Stimulated activated CD8-positive, alpha-beta memory T cell treated with anti-CD3 and anti-CD28 coated beads, Interleukin-4, amount 100 ng/mL, for 4 hours (primary cell): ENCODE measurements at regions not wholly inside any gene's neighbourhood (a gene's known extent, or its start where the extent isn't known, plus 50 kb on each side); places are given as distances from the start of the nearest gene placed in this dataset.

Experiments used
- DNase-seq, 2 donors: peaks; one replicate each; pipeline ENCODE4 v3.0.0-alpha.2; 2020; ENCODE audit warnings: low read depth in 2 of 2, low spot score in 1 of 2

DNA sequence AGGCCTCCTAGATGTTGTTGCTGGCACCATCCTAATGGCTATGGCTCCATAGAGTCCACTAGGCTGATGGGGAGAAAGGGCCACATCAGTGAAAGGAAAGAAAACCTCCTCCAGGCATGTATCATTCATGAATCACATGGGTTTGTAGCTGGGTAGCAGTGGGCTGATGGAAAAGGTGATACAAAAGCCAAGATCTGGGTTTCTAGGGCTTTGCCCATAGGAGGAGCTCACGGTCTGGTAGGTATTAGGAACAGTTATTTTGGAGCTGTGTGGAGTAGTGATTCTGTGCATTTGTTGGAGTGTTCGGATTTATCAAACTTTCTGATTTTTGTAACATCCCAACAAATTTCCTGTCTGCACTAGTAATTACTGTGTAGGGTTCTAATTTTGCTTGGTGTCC, 259.2 kb downstream of the SLC4A3 start:
- DNase-seq, result no peak

DNA sequence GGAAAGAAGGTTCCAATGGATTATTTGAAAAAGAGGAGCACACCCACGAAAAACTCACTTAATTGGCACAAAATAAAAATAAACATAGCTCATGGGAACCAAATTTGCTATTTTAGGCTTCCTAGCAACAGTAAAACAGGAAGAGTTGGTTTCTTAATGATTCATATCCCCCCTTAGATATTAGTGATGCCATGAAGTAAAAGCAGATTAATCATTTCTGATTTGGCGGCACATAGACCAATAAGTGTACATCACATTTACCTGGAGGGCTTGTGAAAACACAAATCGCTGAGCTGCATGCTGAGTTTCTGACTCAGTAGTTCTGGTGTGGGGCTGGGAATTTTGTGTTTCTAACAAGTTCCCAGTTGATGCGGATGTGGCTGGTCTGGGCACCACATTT, 260.4 kb downstream of the SLC4A3 start:
- no peak for DNase-seq

DNA sequence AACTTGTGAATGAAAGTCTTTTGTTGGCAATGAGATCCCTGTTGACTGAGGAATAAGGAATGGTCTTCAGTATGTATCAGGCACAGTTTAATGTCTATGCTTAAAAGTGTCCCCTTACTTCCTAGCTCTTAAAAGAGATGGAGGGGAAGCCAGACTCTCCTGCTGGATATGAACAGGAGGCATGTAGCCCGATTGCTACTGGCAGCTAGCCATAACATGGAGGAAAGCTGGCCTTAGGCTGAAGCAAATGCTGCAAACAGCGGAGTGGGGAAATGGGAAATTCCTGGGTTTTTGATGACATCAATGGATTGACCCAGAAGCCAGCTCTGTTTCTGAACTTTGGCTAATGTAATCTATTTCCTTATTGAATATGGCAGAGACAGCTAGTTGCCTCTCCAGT, 266.1 kb downstream of the SLC4A3 start:
- no peak for DNase-seq

DNA sequence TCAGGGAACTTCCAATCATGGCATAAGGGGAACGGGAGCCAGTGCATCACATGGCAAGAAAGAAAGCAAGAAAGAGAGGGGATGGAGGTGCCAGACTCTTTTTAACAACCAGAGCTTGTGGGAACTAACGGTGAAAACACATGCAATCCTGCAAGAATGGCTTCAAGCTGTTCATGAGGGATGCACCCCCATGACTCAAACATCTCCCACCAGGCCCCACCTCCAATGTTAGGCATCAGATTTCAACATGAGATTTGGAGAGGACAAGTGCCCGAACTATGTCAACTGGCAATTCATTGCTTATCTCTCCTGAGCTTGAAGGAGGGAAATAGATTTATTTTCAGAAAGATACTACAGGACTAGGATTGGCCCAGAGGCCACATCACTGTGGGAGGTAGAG, 270.0 kb downstream of the SLC4A3 start:
- no peak for DNase-seq

DNA sequence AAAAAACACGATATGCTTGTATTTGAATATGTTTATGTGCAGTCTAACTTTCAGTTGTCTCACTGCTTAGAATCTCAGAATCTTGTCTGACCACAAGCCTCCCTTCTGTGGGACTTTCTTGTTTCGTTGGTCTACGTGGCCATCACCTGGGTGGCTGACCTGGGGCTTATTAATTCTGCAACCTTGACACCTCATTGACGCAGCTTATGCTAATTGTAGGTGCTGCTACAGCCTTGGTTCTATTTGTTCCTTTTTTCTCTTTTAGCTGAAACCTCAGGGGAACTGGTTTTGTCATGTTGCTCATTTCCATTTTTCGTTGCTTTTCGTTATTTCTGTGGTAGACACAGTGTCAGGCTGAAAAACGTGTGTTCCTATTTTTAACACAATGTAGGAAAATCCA, 273.7 kb downstream of the SLC4A3 start:
- no peak for DNase-seq

DNA sequence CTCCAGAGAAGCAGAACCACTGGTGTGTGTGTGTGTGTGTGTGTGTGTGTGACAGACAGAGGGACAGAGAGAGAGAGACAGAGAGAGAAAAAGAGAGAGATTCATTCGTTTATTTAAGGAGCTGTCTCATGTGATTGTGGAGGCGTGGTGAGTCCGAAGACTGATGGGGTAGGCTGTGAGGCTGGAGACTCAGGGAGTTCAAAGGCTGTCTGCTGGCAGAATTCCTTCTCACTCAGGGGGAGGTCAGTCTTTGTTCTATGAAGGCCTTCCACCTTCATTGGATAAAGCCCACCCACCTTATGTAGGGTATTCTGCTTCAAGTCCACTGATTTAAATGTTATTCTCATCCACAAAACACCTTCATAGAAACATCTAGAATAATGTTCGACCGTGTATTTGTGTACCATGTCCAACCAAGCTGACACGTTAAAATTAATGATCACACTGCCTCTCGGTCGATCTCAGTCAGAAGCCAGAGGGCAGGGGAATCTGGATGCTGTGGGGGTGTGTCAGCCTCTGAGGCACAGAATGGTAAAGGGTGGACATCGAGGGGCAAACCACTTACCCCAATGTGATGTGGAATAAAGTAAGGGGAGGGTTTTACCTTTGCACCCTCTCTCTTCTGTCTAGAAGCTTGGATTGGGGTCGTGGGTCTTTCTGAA, 275.6 kb downstream of the SLC4A3 start:
- no peak for DNase-seq

DNA sequence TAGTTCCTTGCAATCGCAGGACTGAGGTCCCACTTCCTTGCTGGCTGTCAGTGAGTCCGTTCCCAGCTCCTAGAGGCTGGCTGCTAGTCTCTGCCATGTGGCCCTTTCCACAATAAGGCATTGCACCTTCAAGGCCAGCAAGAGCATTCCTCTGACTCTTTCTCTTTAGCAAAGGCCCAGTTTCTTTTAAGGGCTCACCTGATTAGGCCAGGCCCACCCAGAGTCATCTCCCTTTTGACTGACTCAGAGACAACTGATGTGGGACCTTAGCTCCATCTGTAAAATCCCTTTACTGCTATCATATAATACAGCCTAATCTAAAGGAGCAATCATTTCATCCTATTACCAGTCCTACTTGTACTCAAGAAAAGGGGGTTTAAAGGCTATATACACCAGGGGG, 278.2 kb downstream of the SLC4A3 start:
- no peak for DNase-seq

DNA sequence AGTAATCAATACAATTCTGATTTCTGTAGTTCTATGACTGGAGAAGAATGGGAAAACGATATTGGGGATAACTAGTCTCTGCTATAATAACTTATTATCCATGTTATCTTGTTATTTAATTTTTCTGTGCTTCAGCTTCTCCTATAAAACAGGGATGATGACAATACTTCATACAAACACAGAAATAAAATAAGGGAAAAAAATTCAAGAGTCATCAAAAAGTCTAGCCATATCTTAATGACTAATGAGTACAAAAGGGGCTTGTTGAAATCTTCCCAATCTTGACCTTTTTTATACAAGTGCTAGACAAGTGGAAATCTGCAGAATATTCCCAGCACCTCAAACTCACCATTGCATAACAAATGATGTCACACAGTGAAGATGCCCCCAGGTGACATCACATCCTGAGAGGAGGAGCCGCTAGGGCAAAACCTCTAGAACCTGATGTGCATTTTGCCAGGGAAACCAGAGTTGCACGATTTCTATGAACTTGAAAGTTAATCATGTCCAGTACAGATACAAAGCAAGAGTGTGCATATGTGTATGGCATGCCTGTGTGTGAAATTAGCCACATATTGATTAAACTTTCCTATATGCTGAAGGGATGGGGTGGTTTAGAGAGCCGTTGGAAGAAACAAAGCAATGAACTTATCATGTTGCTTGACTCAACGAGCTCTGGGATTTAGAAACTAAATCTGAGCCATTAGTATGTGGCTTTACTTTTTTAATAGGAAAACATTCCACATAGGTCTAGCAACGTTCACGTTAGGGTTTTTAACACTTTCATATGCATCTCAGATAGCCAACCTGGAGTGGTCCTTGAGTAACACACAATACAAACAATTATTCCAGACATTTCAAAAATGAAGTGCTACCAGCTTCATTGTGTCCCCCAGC, 278.9 kb downstream of the SLC4A3 start:
- no peak for DNase-seq

DNA sequence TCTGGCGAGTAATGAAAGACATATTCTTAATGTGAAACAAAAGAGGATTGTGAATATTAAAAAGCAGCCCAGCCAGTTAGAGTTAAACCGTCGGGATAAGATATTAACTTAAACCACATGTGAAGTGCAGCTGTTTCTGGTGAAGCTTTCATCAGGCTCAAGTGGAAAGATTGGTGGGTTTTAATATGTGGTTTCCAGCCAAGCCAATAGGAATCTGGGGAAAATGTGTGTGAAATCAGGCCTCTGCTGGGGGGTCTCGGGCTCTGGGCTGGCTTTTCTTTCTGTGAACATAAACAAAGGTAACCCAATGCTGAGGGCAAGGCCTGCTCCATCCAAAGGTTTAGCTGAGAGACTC, 279.6 kb downstream of the SLC4A3 start:
- no peak for DNase-seq

DNA sequence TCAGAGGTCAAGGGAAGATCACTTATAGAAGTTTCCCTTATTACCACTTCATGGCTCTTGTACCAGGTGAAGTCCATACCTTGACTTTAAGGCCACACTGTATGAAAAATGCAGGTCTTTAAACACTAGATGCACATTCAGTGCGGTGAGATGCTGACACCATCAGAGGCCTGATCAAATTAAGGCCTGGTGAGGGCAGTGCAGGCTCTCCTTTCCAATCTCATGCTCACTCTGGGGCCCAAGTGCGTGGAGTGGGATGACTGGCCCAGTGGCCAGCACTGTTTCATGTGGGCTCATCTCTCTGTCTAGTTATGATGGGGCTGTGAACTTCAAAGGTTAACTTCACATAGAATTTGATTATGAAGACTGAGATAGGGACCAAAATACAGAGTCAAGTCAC, 281.1 kb downstream of the SLC4A3 start:
- no peak for DNase-seq

DNA sequence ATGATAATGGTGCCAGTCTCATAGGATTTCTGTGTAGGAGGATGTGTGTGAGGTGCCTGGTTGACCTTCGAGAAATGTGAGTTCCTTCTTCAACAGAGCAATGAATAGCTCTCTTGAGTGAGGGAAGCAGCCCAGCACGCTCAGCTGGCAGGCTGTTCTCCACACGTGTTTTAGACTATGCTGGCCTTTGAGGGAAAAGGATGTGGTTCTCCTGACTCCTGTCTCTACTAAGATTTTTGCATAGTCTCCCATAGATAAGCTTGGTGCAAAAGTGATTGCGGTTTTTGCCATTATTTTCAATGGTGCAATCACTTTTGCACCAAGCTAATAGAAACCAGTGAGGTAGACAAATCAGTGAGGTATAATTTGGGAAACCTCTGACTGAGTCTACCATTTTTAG, 284.1 kb downstream of the SLC4A3 start:
- no peak for DNase-seq

DNA sequence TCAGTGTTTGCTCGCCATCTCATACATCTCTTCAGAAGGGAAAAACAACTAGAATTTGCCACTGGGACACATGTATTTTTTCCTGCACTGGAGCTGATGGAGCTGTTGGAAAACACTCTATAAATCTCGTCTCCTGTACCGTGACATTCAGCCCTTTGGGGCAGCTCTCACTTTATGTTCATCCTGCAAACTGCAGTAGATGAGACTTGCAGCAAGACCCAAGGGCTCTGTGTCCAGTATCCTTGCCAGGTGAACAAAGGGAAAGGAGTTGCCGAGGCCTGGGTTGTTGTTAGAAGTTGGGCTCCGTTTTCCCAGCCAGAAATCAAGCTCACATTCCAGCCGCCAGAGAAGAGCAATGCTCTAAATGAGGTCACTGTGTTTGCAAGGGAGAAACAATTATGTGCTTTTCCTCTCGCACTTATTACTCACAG, 285.1 kb downstream of the SLC4A3 start:
- no peak for DNase-seq

DNA sequence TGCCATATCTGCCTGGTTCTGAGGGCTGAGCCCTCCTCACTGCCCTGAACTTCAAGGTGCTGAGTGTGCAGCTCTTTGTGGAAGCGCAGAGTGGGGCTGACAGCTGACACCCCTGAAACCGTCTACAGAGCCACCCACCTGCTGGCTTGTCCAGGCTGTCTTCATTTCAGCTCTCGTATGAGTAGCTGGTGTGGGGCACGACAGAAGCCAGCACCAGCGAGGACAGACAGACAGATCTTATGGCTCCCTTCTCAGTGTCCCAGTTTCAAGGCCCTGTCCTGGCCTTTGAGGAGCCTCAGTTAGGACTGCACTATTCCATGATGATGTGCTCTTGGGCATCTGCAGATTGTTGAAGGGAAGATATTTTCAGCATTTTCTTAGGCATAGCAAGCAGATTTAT, 287.1 kb downstream of the SLC4A3 start:
- DNase-seq, result no peak

DNA sequence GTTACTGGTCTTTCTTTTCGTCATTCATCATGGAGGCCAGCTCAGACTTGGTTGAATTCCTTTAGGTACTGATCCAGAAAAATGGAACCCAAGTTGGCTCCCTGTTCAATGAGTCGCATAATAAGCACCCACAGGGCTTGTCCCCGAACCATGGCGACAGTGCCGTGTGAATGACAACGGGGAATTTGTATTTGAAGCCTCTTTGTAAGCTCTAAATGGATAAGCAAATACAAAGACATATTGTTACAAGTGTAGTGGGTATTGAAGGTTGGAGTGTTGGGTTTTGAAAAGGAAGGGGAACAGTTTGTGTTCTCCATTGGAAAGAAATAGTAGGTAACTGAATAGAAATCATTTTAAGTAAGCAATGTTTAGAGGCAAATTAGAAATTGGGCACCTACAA, 288.9 kb downstream of the SLC4A3 start:
- no peak for DNase-seq

DNA sequence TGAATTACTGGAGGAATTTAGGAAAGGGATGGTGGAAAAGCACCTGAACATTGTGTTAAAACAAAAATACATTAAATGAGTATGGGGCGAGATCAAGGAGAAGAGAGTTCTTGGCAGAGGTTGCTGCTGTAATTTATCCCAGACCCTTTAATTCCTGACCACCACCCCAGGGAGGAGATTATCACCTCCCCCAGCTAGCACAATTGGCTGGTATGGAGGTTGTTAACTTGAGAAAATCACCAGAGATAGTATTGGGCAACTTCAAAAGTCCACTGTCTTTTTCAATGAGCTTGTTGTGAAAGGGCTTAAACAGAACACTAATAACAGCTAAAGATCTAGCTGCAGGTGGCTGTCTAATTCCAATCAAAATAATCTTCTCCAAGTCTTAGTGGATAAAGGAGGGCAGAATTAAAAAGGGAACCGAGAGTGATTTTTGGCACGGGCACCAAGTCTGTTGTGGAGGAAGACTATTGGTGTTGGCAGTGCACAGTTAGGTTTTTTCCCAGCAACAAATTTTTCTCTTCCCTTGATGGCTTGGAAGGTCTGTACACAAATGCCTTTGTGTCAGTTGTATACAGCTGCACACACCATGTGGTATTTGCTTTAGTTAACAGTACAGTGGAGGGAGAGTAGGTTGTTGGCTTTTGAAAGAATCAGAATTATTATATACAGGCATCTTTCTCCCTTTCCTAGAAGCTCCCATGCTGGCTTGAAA, 289.5 kb downstream of the SLC4A3 start:
- DNase-seq, result no peak

DNA sequence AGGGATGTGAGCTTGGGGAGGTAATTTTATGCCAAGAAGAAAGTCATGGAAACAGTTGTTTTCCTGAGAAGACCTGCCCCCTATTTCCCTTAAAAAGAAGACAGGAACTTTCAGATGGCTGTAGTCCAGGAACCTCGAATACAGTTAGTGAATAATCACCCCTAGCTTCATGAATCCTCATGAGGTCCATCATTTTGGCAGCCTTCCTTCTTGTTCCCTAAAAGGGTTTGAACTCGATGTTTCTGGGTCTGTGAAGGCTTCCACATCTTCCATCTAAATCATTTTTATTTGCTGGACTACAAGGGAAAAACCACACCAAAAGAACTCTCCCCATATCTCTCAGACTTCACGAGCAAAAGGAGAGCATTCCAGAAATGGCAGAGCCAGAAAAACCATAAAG, 290.8 kb downstream of the SLC4A3 start:
- no peak for DNase-seq

DNA sequence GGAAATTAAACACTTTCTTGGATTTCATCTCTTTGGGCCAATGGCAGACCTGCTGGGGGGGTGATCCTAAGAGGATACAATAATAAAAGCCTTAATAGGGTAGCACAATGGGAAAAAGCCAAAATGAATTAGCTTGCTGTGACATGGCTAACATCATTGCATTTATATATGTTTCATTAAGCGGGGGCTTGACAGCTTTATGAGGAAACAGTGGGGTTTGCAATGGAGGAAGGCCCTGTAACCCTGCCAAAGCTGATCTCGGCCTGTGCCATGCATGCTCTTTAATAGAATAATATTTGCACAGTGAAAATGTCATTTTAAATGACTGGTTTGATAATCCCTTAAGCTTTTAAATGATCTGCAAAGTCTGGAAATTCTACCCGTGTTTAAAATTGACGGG, 291.5 kb downstream of the SLC4A3 start:
- DNase-seq, result no peak

DNA sequence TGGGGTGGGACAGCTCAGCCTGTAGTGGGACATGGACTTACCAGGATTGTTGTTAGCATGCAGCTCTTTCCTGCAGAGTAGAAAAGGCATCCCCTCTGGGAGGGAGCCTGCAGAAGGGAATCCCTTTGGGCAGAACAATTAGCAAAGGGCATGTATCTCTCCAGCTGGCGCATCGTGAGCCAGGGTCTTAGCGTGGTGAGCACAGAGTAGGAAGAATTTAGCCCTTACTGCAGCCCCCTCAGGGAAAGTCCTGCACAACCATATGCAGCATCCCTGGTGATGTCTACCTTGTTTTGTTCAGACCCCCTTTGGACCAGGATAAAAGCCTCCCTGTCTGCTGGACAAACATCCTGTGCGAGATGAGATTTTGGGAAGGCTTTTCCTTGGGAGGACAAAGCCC, 292.1 kb downstream of the SLC4A3 start:
- no peak for DNase-seq

DNA sequence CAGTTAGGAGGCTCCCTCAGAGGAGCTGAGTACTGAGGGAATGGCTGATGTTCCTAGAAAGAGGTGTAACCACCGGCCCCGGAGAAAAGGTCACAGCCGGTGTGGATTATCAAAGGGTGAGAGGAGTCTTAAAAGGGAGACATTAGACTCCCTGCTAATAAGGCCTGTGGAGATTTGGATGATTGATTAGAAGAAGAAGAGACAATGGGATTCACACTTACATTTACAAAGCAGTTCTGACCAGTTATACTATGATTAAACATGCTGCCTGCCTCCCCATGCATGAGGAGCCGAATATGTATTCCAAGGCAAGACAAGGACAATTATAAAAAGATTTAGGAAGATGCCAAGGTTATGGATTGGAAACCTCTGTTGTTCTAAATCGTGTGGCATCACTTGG, 302.4 kb downstream of the SLC4A3 start:
- no peak for DNase-seq

DNA sequence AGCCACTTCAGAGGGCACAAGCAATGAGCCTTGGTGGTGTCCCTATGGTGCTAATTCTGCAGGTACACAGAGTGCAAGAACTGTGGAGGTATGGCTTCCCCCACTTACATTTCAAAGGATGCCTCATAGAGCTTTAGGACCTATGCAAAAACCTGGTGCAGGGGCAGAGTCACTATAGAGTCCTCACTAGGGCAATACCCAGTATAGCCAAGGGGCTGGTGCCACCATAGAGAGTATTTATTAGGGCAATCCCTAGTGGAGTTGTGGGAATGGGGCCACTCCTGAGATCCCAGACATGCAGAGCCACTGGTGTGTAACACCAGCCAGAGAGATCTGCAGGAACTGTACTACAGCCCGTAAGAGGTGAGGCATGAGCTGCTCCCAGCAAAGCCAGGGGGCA, 312.2 kb downstream of the SLC4A3 start:
- DNase-seq, result no peak

DNA sequence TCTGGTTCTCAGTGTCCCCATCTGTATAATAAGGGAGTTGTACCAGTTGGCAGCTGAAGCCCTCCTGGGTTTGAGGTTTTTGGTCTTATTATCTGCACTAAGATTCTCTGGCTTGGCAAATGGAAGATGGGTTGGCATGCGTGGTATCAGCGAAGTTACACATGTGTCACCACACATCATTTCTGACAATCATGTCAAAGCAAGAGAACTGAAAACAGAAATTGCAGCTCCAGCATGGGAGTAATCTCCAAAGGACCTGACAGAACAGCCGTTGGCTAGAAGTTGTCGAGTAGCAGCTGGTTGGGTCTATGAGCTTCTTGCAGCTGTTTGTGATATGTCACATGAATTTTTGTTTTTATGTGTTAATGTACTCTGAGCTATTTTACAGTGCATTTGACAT, 317.4 kb downstream of the SLC4A3 start:
- no peak for DNase-seq

DNA sequence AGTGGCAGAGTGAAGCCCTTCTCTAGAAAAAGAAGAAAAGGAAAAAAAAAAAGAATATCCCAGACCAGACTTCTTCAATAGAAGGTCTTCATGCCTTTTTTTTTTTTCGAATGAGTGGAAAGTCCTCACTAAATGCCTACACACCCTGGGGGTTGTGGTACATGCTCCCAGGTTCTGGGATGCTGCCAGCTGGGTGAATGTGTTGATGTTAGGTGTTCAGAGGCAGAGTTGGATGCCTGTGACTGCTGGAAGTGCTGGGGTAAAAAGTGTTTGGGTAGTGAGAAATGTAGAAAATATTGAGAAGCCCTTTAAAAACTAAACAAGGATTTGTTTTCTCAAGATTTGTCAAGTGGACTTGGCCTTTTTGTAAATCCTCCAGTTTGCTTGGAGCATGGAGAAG, 318.6 kb downstream of the SLC4A3 start:
- DNase-seq, result no peak
